ENCODE measurements at regions not wholly inside any gene's neighbourhood (a gene's known extent, or its start where the extent isn't known, plus 50 kb on each side); places are given as distances from the start of the nearest gene placed in this dataset.

DNA sequence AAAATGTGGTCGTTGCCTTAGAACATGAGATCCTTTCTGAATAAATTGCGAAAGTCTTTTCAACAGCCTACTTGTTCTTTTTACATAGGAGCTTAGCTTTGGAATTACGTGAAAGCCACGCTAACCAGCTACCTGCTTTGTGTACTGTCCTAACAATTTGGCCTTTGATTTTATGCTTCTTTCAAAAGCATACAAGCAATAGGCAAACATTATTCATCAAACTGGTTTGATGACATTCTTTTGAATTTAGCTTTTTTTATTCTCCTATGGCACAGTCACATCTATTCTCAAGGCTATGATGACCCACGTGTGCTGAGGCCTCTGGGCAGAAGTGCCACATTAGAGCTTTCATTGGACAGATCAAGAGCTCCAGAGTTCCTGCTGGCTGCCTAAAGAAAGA lies 178.0 kb upstream of the DPT start (continued):
- TF ChIP-seq SOX5 (CRISPR knock-in tag; IDR thresholded peaks at IDR 0.05; ENCODE audit: borderline replicate concordance) (peak; percentile 24; the same call in 1 of the 2 replicates), RCOR2 (CRISPR knock-in tag; IDR thresholded peaks at IDR 0.05) (peak; percentile 43; the same call in 1 of the 2 replicates), HOXA9 (CRISPR knock-in tag; IDR thresholded peaks at IDR 0.05; ENCODE audit: borderline replicate concordance) (no peak), CREM (IDR thresholded peaks at IDR 0.05) (peak; percentile 48; the same call in 1 of the 2 replicates), CREM (CRISPR knock-in tag; IDR thresholded peaks at IDR 0.05) (no peak), ELF3 (CRISPR knock-in tag; IDR thresholded peaks at IDR 0.05) (peak; percentile 47; the same call in 1 of the 2 replicates), NCOA2 (CRISPR knock-in tag; IDR thresholded peaks at IDR 0.05) (peak; percentile 77), KLF16 (CRISPR knock-in tag; IDR thresholded peaks at IDR 0.05) (0 out of 4 replicates have a peak, but pooled peaks of 1 of the 2 experiments have one; percentile 21), ZNF572 (CRISPR knock-in tag; IDR thresholded peaks at IDR 0.05) (no peak), ARID2 (CRISPR knock-in tag; IDR thresholded peaks at IDR 0.05; ENCODE audit: borderline replicate concordance) (peak; percentile 75; the same call in 1 of the 2 replicates), ZBTB1 (CRISPR knock-in tag; IDR thresholded peaks at IDR 0.05; ENCODE audit: borderline replicate concordance) (no peak), HMG20A (CRISPR knock-in tag; IDR thresholded peaks at IDR 0.05; ENCODE audit: borderline replicate concordance) (0 out of 2 replicates have a peak, but pooled peaks have one; percentile 23), EP300 (IDR thresholded peaks at IDR 0.05; ENCODE audit: low read depth in 2 of 2, low read length in 2 of 2) (peak in 1 of 2 experiments; percentile 57; a peak in 2 of 4 replicates), EP300 (CRISPR knock-in tag; IDR thresholded peaks at IDR 0.05; ENCODE audit: borderline replicate concordance) (no peak), ZNF644 (CRISPR knock-in tag; IDR thresholded peaks at IDR 0.05; ENCODE audit: low read depth) (no peak), TCF7 (IDR thresholded peaks at IDR 0.05; ENCODE audit: low read depth) (peak; percentile 71)
- TF ChIP-seq, protein P1, sequence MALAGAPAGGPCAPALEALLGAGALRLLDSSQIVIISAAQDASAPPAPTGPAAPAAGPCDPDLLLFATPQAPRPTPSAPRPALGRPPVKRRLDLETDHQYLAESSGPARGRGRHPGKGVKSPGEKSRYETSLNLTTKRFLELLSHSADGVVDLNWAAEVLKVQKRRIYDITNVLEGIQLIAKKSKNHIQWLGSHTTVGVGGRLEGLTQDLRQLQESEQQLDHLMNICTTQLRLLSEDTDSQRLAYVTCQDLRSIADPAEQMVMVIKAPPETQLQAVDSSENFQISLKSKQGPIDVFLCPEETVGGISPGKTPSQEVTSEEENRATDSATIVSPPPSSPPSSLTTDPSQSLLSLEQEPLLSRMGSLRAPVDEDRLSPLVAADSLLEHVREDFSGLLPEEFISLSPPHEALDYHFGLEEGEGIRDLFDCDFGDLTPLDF (CRISPR knock-in tag; IDR thresholded peaks at IDR 0.05), result no peak
- TF ChIP-seq, protein P2, sequence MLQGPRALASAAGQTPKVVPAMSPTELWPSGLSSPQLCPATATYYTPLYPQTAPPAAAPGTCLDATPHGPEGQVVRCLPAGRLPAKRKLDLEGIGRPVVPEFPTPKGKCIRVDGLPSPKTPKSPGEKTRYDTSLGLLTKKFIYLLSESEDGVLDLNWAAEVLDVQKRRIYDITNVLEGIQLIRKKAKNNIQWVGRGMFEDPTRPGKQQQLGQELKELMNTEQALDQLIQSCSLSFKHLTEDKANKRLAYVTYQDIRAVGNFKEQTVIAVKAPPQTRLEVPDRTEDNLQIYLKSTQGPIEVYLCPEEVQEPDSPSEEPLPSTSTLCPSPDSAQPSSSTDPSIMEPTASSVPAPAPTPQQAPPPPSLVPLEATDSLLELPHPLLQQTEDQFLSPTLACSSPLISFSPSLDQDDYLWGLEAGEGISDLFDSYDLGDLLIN (CRISPR knock-in tag; IDR thresholded peaks at IDR 0.05; ENCODE audit: borderline replicate concordance), result no peak
- TF ChIP-seq, protein P3, sequence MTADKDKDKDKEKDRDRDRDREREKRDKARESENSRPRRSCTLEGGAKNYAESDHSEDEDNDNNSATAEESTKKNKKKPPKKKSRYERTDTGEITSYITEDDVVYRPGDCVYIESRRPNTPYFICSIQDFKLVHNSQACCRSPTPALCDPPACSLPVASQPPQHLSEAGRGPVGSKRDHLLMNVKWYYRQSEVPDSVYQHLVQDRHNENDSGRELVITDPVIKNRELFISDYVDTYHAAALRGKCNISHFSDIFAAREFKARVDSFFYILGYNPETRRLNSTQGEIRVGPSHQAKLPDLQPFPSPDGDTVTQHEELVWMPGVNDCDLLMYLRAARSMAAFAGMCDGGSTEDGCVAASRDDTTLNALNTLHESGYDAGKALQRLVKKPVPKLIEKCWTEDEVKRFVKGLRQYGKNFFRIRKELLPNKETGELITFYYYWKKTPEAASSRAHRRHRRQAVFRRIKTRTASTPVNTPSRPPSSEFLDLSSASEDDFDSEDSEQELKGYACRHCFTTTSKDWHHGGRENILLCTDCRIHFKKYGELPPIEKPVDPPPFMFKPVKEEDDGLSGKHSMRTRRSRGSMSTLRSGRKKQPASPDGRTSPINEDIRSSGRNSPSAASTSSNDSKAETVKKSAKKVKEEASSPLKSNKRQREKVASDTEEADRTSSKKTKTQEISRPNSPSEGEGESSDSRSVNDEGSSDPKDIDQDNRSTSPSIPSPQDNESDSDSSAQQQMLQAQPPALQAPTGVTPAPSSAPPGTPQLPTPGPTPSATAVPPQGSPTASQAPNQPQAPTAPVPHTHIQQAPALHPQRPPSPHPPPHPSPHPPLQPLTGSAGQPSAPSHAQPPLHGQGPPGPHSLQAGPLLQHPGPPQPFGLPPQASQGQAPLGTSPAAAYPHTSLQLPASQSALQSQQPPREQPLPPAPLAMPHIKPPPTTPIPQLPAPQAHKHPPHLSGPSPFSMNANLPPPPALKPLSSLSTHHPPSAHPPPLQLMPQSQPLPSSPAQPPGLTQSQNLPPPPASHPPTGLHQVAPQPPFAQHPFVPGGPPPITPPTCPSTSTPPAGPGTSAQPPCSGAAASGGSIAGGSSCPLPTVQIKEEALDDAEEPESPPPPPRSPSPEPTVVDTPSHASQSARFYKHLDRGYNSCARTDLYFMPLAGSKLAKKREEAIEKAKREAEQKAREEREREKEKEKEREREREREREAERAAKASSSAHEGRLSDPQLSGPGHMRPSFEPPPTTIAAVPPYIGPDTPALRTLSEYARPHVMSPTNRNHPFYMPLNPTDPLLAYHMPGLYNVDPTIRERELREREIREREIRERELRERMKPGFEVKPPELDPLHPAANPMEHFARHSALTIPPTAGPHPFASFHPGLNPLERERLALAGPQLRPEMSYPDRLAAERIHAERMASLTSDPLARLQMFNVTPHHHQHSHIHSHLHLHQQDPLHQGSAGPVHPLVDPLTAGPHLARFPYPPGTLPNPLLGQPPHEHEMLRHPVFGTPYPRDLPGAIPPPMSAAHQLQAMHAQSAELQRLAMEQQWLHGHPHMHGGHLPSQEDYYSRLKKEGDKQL (CRISPR knock-in tag; IDR thresholded peaks at IDR 0.05; ENCODE audit: low read depth), result peak; percentile 37; the same call in 1 of the 2 replicates
- TF ChIP-seq, protein P4, sequence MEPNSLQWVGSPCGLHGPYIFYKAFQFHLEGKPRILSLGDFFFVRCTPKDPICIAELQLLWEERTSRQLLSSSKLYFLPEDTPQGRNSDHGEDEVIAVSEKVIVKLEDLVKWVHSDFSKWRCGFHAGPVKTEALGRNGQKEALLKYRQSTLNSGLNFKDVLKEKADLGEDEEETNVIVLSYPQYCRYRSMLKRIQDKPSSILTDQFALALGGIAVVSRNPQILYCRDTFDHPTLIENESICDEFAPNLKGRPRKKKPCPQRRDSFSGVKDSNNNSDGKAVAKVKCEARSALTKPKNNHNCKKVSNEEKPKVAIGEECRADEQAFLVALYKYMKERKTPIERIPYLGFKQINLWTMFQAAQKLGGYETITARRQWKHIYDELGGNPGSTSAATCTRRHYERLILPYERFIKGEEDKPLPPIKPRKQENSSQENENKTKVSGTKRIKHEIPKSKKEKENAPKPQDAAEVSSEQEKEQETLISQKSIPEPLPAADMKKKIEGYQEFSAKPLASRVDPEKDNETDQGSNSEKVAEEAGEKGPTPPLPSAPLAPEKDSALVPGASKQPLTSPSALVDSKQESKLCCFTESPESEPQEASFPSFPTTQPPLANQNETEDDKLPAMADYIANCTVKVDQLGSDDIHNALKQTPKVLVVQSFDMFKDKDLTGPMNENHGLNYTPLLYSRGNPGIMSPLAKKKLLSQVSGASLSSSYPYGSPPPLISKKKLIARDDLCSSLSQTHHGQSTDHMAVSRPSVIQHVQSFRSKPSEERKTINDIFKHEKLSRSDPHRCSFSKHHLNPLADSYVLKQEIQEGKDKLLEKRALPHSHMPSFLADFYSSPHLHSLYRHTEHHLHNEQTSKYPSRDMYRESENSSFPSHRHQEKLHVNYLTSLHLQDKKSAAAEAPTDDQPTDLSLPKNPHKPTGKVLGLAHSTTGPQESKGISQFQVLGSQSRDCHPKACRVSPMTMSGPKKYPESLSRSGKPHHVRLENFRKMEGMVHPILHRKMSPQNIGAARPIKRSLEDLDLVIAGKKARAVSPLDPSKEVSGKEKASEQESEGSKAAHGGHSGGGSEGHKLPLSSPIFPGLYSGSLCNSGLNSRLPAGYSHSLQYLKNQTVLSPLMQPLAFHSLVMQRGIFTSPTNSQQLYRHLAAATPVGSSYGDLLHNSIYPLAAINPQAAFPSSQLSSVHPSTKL (CRISPR knock-in tag; IDR thresholded peaks at IDR 0.05), result peak; percentile 71
